ENCODE measurements at regions not wholly inside any gene's neighbourhood (a gene's known extent, or its start where the extent isn't known, plus 50 kb on each side); places are given as distances from the start of the nearest gene placed in this dataset.

GRCh38 chr18:56003009-56003719 is 415.2 kb upstream of the TCF4 start:
- TF ChIP-seq, protein P1, sequence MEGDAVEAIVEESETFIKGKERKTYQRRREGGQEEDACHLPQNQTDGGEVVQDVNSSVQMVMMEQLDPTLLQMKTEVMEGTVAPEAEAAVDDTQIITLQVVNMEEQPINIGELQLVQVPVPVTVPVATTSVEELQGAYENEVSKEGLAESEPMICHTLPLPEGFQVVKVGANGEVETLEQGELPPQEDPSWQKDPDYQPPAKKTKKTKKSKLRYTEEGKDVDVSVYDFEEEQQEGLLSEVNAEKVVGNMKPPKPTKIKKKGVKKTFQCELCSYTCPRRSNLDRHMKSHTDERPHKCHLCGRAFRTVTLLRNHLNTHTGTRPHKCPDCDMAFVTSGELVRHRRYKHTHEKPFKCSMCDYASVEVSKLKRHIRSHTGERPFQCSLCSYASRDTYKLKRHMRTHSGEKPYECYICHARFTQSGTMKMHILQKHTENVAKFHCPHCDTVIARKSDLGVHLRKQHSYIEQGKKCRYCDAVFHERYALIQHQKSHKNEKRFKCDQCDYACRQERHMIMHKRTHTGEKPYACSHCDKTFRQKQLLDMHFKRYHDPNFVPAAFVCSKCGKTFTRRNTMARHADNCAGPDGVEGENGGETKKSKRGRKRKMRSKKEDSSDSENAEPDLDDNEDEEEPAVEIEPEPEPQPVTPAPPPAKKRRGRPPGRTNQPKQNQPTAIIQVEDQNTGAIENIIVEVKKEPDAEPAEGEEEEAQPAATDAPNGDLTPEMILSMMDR (IDR thresholded peaks at IDR 0.05): no peak
- TF ChIP-seq POLR2A (IDR thresholded peaks at IDR 0.05): no peak
